OCI-LY7 (cell line): ENCODE measurements at regions not wholly inside any gene's neighbourhood (a gene's known extent, or its start where the extent isn't known, plus 50 kb on each side); places are given as distances from the start of the nearest gene placed in this dataset.

Source experiments
- CTCF ChIP-seq: fragments of 200-600 bp; sonication (generic); conservative IDR thresholded peaks from 2 replicates; pipeline ENCODE4 v1.5.1; 2014; ENCODE audit warnings: mild to moderate bottlenecking, antibody characterized with exemption, low read length, moderate library complexity, mixed read lengths
- EZH2phosphoT487 ChIP-seq: fragments of 200-600 bp; sonication (generic); IDR thresholded peaks from 2 replicates; pipeline ENCODE4 v1.6.1; 2018; ENCODE audit warnings: low read depth, borderline replicate concordance, mild to moderate bottlenecking, mixed run types, antibody characterized with exemption, low read length, moderate library complexity, mixed read lengths

DNA sequence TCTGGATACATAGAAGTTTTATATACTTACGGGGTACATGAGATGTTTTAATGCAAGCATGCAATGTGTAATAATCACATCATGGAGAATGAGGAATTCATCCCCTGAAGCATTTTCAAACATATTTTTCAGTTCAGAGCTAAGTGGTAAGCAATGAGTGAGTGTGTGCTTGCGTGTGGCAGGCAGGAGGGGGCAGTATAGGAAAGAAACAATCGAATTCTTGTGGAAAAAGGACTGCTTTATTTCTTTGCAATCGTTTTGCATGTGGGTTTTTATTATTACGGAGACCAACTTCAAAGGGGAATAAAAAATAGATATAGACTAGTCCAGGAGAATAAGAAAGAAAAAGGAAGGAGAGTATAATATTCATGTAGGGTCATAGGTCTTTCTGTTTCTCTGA, 271.6 kb downstream of the CHL1 start:
- TF ChIP-seq CTCF (peak; percentile 82), EZH2phosphoT487 (no peak)
